HG03135 (cell line): ENCODE measurements at regions not wholly inside any gene's neighbourhood (a gene's known extent, or its start where the extent isn't known, plus 50 kb on each side); places are given as distances from the start of the nearest gene placed in this dataset.

ENCODE experiments used
- ATAC-seq: cut with Tn5 transposase; IDR thresholded peaks from one replicate; pipeline ENCODE4 v1.9.1; 2021; ENCODE audit warnings: mild to moderate bottlenecking, moderate library complexity; ENCODE audit not compliant: unreplicated experiment

DNA sequence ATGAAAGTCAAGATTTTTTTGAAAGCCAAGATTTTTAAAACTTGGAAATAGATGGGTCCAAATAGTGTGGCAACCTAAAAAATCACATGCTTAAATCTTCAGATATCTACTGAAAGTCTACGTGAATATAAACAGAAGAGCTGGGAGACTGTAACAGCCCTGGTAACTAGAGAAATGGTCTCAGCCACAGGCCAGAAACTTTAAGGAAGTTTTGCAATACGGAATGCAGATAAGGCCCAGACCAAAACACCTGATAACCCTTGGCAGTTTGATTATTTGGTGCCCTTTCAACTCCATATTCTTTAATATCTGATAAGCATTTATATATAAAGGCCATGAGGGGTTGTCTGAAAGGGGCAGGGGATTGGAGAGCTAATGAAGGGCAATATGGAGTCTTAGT, 537.3 kb upstream of the TGFBR2 start:
- ATAC-seq, result no peak

DNA sequence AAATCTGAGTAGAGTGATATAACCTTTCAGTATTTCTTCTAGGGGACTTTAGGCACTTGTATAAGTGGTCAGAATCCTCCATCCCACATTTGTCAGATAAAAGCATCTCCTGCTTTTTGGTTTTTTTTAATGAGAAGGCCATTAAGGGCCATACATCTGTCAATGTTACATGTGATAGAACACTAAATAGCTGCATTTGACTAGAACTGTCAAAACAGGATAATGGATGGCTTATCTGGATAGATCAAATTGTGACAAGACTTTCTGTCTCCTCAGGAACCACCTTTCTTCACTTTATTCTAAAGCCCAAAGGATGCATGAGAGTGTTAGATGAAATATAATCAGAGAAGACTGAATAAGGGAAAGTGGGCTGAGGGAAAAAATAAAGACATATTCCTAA, 533.4 kb upstream of the TGFBR2 start:
- no peak for ATAC-seq

DNA sequence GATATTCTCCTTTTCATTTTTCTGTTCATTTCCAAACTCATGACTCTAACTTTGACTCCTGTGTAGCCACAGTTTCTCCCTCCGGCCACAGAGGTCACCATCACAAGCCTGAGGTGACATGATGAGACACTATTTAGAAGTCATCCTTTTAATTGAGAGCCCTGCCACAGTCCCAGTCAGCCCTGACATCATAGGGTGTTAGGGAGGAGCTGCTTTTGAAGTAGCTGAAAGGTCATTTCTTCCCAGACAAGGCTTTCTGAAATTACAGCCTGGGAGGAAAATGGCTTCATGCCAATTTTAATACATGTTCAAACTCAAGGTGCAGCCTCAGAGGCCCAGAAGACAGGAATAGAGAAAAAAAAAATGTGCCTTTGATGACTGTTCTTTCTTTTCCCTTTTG, 532.8 kb upstream of the TGFBR2 start:
- no peak for ATAC-seq

DNA sequence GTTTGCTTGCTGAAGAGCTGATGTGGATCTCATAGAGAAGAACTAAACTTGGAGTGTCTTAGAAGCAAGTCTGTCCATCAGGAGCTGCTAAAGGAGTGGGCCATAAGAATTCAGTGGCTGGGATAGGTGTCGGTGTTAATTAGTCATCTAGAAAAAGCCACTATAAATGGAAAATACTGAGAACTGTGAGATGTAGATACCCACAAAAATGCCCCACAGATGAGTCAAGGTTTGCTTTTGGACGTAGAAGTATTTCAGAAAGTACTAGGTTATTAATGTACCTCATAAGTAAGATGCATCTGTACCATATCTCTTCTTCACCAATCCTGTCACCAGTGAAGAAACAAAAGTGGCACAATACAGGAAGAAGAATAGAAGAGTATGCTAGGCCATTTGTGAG, 530.9 kb upstream of the TGFBR2 start:
- no peak for ATAC-seq

DNA sequence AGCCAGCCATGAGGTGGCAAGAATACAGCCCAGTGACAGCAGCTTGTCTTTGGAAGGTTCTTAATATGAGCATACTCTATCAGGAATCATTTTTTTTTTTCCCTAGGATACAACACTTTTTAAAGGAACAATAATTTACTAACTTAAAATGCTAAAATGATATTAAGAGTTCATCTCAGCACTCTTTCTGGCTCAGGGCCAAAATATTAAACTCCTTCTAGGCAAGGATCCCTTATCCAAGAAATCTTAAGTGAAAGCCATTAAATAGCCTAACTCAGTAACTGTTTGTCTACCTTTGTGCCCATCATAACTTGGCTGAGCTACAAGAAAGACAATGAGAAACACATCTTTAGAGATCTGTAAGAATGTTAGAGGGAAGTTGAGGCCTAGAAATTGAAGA, 529.5 kb upstream of the TGFBR2 start:
- no peak for ATAC-seq

DNA sequence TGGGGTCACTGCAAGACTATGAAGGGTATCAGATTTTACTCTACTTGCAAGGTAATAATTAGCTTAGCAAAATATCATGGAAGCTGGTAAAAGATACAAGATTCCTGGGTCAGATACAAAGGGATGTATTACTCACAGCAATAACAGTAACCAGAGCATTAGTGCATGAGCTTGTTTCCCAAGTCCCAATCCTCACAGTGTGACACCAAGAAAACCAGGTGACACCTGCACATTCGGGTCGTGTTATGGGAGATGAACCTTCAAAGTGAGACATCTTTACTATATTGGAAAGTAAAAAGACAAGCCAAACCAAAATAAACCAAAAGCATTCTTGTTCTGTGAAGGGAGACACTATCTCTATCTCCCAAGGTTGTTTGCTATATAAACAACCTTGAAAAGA, 528.7 kb upstream of the TGFBR2 start:
- no peak for ATAC-seq

DNA sequence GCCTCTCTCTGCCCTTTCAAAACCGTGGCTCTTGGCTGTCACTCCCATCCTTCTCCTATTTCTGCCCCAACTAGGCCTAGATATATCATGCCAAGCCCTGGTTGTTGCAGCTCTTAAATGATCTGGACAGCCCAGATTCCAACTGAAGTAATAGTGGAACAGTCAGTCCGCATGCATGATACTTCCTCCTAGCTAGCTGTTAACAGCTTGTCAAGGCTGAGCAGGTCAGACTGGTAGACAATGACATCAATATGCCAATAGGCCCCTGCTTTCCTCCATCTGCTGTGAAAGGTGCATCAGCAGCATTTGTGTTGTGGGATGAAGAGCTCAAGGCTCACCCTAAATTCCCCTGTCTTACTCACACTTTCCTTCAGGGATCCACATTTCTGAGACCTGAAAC, 527.7 kb upstream of the TGFBR2 start:
- ATAC-seq, result no peak

DNA sequence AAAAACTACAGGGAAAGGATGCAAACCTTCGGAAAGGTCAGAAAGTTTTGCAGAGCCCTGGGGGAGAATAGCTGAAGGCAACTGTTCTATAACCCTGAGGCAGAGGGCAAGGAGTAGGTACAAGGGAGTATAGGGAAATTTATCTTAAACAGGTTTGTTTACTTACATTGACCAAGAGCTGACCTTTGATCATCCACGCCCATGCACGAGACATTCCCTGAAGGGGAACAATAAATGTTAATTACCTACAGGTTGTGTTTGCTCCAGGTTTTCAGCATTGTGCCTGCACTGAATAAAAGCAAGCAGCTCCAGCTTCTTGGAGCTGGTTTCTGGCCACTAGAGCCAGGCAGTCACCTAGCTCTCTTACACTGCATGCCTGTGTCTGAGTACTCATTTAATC, 524.5 kb upstream of the TGFBR2 start:
- no peak for ATAC-seq

DNA sequence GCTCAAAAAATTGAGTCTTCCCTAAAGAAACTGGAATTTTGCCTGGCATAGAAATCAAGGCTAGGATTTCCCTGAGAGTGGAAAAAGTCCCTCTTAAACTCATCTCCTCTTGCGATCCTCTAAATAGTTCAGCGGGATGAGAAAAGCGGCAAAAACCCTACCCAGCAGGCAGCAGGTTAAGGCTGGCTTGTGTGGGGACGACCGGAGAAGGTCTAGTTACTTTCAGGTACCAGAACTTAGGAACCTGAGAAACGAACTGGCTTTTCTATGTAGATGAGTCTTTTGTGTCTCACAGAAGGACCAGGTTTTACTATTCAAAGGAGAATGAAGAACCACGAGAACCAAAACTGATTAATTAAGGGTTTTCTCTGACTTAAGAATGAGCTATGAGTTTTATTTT, 523.7 kb upstream of the TGFBR2 start:
- ATAC-seq, result no peak

DNA sequence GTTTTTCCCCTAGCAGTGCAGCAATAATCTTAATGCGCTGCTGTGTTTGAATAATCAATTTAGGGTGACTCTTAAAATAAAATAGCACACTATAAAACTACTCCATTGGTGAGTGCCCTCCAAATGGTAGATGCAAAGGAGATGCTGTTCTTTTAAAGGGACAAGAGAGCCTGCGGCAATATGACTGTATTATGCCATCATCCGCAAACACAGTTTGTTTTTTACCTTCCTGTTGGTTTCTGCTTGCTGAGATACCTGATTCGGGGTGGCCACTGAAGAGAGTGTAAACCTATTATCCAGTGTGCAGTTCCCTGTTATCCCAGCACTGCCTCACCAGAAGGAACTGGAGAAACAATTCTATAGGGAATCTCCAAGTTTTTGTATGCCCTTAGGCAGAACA, 523.1 kb upstream of the TGFBR2 start:
- ATAC-seq, result no peak

DNA sequence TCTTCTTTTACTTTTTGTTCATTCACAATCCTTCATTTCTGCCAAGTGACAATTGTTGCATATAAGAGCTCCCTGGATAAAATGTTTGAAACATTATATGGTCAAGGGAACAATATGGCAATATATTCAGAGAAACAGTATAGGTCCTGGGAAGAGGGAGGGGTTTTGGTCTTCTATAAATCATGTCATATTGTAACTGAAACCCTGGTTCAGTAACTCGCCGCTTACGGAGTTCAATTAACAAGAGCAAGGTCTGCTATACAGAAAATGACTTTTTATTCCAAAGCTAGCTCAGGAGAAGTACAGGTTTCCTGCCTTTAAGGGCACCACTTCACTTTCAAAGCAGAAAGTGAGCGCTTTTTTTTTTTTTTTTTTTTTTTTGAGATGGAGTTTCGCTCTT, 522.1 kb upstream of the TGFBR2 start:
- no peak for ATAC-seq

DNA sequence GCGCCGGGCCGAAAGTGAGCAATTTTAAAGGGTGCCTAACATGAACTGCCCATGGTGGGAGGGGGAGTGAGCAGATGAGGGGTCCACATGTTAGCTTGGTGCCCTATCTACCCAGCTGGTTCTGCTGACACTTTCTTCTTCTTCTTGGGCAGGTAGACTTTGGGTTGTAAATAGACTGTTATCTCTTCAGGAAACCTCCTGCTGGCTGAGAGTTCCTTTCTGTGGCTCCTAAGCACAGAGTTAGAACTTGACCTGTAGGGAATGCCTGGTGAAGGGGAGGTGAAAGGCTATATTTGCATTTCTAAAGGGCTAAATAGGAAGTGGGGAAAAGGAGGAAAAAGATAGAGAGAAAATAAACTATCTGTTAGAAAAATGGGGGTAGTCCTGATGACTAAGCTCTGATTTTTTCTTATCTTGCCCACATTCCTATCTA, 521.4 kb upstream of the TGFBR2 start:
- ATAC-seq, result no peak

DNA sequence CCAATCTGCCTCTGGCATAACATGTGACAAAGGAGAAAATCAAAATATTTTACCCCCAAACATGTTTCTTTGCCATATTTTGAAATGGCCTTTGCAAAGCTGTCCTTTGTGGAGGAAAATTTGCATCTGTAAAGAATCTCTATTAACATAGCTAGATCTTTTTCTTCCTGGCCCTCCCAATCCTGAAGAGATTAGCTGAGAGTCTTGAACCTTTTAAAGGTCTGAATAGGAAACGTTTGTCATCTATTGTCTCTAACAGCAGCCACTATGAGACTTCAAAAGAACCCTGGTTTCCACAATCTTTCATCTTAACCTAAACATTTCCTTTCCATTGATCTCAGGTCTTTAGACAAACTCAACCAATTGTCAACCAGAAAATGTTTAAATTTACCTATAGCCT, 520.9 kb upstream of the TGFBR2 start:
- ATAC-seq, result no peak

DNA sequence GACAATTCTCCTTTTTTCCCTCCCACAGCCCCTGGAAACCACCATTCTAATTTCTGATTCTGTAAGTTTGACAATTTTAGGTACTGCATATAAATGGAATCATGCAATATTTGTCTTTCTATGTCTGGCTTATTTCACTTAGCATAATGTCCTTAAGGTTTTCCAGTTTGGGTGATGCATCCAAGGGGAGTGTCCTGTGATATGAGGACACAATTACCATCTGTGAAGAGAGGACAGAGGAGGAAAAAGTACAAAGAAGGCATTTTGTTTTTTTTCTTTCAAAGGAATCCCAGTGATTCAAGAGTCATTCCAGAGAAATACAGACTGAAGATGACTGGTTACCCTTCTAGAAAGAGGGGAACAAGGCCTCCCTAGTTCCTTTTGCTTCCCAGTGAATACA, 514.7 kb upstream of the TGFBR2 start:
- no peak for ATAC-seq

DNA sequence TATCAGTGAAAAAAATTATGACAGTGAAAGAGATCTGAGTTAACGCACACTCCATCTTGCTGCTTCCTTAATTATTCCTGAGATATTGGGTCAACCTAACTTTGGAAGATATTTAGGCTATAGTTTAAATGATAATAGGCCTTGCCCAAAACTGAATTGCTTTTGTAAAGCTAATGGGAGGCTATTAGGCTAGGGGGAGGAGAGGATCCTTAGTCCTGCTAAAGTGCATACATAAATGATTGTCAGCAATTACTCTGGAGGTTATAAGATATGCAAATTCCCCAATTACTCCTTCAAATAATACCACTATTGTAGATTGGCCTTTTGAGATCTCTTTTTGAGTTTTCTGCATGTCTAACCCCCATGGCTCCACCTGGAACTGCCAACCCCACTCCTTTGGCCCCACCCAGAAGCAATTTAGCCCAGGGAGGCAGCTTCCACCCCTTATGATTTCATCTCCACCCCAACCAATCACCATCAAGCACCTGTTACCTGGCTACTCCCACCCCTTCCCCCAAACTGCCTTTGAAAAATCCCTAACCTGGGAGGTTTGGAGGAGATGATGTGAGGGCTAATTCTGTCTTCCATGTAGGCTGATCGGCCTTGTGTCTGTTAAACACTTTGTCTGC, 509.3 kb upstream of the TGFBR2 start:
- ATAC-seq, result no peak

DNA sequence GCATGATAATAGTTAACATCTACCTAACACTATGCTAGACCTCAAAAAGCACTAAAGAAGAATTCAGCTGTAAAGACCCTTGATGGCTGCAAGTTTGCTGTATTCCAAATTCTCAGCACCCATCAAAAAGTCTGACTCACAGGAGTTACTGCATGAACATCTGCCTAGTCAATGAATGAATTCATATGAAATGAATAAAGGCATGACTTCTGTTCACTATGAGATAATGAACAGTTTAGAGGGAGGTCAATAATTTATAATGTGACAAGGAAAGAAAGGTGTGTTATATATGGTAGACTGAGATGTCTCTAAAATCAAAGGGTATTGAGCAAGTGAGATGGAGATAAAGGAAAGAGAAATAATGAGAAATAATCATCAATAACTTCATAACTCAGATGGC, 508.2 kb upstream of the TGFBR2 start:
- no peak for ATAC-seq

DNA sequence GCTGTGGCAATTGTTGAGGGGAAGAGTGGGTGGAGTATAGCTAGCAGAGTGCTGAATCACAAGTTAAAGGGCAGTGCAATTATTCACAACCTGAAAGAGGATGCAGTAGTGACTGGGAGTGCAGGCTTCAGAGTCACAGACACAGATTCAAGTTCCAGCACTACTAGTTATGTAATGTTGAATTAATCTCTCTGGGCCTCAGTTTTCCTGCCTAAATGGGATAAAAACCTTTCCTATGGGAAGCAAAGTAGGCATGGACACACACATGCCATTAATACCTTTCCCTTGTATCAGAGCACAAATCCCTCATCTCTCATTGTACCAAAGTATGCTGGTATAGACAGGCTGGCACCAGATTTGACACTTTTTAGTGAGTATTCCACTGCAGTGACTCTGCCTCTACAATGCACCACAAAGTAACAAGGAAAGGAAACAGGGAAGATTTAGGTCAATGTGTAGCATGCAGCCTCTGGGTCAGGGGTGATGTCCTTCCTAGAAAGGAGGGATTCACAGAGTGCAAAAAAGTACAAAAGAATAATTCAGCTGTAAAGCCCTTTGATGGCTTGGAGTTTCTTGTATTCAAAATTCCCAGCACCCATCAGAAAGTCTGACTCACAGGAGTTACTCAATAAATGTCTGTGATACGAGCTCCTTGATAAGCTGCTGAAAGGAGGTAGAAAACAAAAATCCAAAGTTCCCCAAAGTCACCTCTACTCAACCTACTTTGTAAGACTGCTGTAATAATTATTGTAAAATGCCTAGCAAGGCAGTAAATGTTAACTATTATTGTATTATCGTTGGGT, 507.5 kb upstream of the TGFBR2 start:
- ATAC-seq, result no peak

DNA sequence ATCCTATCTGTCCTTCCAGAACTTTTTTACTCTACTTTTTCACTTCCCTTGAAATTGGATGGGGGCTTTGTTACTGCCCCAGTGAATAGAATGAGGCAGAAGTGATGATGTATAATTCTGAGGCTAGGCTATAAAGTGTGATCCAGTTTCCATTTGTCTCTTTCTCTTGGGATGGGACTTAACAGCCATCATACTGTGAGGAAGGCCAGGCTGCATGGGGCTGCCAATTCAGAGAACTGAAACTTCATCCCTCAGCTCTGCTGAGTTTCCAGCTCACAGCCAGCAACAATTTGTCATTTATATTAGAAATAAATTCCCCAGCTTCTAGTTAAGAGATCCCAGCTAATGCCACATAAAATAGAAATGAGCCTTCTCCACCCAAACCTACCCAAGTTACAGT, 504.0 kb upstream of the TGFBR2 start:
- ATAC-seq, result no peak

DNA sequence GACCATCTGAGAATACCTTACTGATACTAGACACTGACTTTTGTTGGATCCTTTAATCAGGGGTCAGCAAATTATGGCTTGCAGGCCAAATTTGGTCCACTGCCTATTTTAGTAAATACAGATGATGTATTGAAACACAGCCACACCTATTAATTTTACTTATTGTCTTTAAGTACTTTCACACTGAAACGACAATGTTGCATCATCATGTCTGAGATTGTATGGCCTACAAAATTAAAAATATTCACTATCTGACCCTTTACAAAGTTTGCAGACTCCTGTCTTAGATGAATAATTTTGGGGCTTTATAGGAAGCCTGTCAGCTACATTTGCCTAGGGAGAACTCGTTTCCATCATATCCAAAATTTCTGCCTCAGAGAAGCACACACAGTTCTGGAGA, 503.2 kb upstream of the TGFBR2 start:
- no peak for ATAC-seq

DNA sequence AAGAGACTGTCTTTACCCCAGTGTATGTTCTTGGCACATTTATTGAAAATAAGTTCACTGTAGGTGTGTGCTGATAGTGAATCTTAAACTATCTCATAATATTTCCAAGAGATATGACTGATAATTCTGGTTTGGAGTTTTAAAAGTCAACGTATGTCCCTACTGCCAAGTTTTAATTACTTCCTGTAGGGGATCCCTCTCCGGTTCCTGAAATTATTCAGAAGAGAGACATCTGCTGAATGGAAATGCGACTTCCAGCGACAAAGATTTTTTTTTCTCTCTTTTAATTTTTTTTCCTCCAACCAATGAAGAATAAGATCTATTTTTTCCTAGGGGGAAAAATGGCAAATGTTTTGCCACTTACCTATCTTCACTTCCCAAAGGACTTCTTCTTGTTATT, 498.9 kb upstream of the TGFBR2 start:
- no peak for ATAC-seq

DNA sequence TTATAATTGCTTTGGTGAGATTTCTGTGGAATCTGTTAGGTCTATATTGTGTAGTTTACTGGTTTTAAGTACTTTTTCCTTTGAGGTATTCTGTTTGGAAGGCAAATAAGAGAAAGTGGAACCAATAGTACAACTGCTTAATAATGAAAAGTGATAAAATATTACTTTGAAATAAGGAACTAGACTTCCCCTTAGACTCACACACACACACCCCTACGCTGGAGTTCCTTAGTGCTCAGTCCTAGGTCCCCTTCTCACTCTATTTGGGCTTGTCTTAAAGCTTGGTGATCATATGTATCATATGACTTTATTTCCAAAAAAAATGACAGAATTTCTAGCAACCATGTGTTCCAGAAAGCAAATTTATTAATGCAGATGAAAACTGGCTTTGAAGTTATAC, 494.0 kb upstream of the TGFBR2 start:
- no peak for ATAC-seq

DNA sequence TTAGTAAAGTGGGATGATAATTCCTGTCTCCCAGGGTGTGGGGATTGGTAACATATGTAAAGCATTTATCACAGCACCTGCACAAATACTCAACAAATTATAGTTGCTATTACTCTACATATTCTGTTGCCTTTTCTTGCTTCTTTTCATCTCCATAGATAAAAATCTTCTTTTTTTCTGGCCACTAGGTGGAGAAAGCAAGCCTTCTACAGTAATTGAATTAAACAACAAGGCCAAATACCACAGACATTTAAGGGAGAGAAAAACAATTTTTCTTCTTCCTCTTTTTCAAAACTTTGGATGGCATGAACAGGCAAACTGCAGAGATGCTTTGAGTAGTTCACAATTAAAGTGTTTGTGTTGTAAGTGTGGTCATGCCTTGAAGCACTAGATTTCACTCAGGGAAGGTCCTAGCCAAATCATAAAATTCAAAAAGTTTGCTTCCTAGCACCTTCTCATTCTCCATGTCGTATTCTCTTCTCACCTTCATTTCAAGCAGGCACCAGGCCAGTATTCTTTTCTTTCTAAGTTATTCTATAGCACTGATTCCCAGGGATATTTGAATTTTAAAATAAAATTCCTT, 493.4 kb upstream of the TGFBR2 start:
- ATAC-seq, result no peak
